Breast epithelium (tissue), 3 donors: ENCODE measurements at regions not wholly inside any gene's neighbourhood (a gene's known extent, or its start where the extent isn't known, plus 50 kb on each side); places are given as distances from the start of the nearest gene placed in this dataset.
"Not testable (repeated sequence)": the region's sequence is repeated elsewhere in the genome, so short reads cannot be mapped to it uniquely, and the experiment has no call there.

Experiments used
- CTCF ChIP-seq, 3 donors: fragments of 450-650 bp; IDR thresholded peaks; one replicate each; pipeline ENCODE4 v1.5.1; 2016 to 2017; ENCODE audit warnings: antibody characterized with exemption in 3 of 3, mild to moderate bottlenecking in 3 of 3, moderate library complexity in 3 of 3
- POLR2A ChIP-seq: fragments of 450-650 bp; IDR thresholded peaks from one replicate; pipeline ENCODE4 v1.6.1; 2016; ENCODE audit warnings: antibody characterized with exemption, mild to moderate bottlenecking, moderate library complexity
- POLR2AphosphoS5 ChIP-seq, 3 donors: sonication (generic); formaldehyde crosslinking; IDR thresholded peaks; one replicate each; pipeline ENCODE4 v1.6.1; 2017; ENCODE audit warnings: antibody characterized with exemption in 3 of 3

DNA sequence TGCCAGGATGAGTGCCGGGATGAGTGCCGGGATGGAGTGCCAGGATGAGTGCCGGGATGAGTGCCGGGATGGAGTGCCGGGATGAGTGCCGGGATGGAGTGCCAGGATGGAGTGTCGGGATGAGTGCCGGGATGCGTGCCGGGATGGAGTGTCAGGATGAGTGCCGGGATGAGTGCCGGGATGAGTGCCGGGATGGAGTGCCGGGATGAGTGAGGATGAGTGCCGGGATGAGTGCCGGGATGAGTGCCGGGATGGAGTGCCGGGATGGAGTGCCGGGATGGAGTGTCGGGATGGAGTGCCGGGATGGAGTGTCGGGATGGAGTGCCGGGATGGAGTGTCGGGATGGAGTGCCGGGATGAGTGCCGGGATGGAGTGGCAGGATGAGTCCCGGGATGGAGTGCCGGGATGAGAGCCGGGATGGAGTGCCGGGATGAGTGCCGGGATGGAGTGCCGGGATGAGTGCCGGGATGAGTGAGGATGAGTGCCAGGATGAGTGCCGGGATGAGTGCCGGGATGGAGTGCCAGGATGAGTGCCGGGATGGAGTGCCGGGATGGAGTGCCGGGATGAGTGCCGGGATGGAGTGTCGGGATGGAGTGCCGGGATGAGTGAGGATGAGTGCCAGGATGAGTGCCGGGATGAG is 52.1 kb upstream of the HELT start:
- not testable (repeated sequence) for TF ChIP-seq CTCF (IDR thresholded peaks at IDR 0.05); POLR2A; POLR2AphosphoS5 (IDR thresholded peaks at IDR 0.05)
